ENCODE measurements at regions not wholly inside any gene's neighbourhood (a gene's known extent, or its start where the extent isn't known, plus 50 kb on each side); places are given as distances from the start of the nearest gene placed in this dataset.

GRCh38 chr20:12728782-12729181 lies 280.0 kb upstream of the SPTLC3 start:
- TF ChIP-seq POLR2A (IDR thresholded peaks at IDR 0.05) (no peak), CTCF (IDR thresholded peaks at IDR 0.05) (no peak)
